Omental fat pad (tissue), 3 donors: ENCODE measurements at regions not wholly inside any gene's neighbourhood (a gene's known extent, or its start where the extent isn't known, plus 50 kb on each side); places are given as distances from the start of the nearest gene placed in this dataset.

ENCODE experiments used
- ATAC-seq: fragments of 150-250 bp; one replicate; pipeline ENCODE4 v1.9.1; 2016; ENCODE audit warnings: mild to moderate bottlenecking, moderate library complexity; ENCODE audit not compliant: low FRiP score
- DNase-seq: peaks from one replicate; pipeline ENCODE4 v3.0.0-alpha.2; 2019; ENCODE audit warnings: low spot score
- TF ChIP-seq, protein P1 (sequence below), 3 donors: fragments of 450-650 bp; IDR thresholded peaks; one replicate each; pipeline ENCODE4 v1.5.1; 2016 to 2017; ENCODE audit warnings: antibody characterized with exemption in 3 of 3, mild to moderate bottlenecking in 3 of 3, moderate library complexity in 2 of 3

DNA sequence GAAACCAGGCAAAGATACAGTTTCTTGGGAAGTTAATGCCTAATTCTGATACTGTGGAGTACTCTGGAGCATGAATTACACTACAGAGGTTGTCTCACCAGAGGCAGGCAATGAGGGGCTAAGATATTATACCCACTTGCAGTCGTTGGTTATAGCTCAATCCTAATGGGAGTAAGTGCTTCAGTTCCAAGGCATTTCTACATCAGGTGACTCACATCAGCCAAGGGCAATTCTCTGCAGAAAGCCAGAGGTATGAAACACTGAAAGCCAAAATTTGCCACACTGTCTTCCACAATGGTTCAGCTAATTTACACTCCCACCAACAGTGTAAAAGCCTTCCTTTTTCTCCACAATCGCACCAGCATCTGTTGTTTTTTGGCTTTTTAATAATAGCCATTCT is 174.0 kb upstream of the IL15 start:
- TF ChIP-seq, protein P1, sequence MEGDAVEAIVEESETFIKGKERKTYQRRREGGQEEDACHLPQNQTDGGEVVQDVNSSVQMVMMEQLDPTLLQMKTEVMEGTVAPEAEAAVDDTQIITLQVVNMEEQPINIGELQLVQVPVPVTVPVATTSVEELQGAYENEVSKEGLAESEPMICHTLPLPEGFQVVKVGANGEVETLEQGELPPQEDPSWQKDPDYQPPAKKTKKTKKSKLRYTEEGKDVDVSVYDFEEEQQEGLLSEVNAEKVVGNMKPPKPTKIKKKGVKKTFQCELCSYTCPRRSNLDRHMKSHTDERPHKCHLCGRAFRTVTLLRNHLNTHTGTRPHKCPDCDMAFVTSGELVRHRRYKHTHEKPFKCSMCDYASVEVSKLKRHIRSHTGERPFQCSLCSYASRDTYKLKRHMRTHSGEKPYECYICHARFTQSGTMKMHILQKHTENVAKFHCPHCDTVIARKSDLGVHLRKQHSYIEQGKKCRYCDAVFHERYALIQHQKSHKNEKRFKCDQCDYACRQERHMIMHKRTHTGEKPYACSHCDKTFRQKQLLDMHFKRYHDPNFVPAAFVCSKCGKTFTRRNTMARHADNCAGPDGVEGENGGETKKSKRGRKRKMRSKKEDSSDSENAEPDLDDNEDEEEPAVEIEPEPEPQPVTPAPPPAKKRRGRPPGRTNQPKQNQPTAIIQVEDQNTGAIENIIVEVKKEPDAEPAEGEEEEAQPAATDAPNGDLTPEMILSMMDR (IDR thresholded peaks at IDR 0.05) = no peak
- no peak for ATAC-seq
- DNase-seq = no peak

DNA sequence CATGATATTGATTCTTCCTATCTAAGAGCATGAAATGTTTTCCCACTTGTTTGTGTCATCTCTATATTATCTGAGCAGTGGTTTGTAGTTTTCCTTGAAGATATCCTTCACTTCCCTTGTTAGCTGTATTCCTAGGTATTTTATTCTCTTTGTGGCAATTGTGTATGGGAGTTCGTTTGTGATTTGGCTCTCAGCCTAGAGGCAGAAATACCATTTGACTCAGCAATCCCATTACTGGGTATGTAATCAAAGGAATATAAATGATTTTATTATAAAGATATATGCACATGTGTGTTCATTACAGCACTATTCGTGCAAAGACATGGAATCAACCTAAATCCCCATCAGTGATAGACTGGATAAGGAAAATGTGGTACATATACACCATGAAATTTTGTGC is 172.7 kb upstream of the IL15 start:
- TF ChIP-seq, protein P1 (IDR thresholded peaks at IDR 0.05) = no peak
- DNase-seq (no peak), ATAC-seq (no peak)

DNA sequence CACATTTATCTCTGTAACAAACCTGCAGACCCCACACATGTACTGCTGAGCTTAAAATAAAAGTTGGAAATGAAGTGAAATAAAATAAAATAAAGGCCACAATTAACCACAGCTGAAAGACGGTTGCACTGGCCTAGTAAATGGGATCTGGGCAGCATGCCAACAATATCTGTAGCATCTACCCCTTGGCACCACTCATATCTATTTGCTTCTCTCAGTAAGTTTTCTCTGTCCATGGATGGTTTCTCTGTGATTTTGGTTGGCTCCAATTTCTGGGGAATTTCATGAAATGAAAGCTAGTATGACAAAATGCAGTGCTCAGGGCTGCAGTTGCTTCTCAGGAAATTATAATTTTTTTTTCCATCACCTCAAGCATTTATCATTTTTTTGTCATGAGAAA is 172.0 kb upstream of the IL15 start:
- TF ChIP-seq, protein P1 (IDR thresholded peaks at IDR 0.05) = no peak
- no peak for DNase-seq
- ATAC-seq = no peak

DNA sequence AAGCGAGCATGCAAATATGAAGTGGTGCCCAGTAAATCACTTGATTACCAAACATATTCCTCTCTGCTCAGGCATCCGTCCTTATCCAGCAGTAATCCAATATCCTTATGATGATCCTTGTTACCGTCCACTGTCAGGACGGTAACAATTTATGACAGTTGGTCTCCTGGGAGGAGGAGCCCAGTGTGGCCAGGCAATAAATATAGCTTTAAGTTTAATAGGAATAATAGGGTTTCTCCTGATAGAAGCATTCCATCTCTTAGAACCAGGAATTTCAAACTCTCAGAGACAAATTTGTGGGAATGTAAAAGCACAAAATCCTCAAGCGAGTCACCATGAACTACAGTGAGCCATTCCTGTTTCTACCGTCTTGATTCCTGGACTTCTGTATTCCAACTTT is 171.2 kb upstream of the IL15 start:
- ATAC-seq = no peak
- no peak for DNase-seq
- TF ChIP-seq, protein P1 (IDR thresholded peaks at IDR 0.05) = no peak

GRCh38 chr4:141467225-141467624 is 169.2 kb upstream of the IL15 start:
- TF ChIP-seq, protein P1 (IDR thresholded peaks at IDR 0.05) = no peak
- DNase-seq (no peak), ATAC-seq (no peak)

- TF ChIP-seq, protein P1 (IDR thresholded peaks at IDR 0.05) = no peak
- ATAC-seq (no peak), DNase-seq (no peak)
These were observed 167.0 kb upstream of the IL15 start for GRCh38 chr4:141469392-141469791.

DNA sequence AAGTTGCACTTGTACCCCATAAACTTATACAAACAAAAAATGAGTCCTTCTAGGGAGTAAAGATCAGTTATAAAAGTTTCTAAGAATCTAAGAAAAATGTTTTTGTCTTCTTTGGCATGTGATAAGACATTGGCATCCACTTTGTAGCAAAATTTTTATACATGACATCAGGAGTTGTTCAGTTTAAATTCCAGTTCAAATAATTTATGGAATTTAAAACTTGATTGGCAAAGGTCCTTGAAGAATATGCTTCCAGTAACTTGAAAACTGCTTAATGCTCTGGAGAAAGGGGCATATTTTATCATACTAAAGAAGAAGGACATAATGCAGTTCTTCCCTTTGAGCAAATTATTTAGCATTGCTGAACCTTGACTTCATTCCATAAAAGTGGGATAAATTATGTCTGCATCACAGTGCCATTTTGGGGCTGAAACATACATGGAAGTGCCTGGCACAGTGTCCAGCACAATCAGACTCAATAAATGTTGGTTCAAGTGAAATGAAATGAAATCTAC is 163.3 kb upstream of the IL15 start:
- TF ChIP-seq, protein P1 (IDR thresholded peaks at IDR 0.05) = no peak
- ATAC-seq (no peak), DNase-seq (no peak)
